ENCODE measurements at regions not wholly inside any gene's neighbourhood (a gene's known extent, or its start where the extent isn't known, plus 50 kb on each side); places are given as distances from the start of the nearest gene placed in this dataset.
"Not testable (repeated sequence)": the region's sequence is repeated elsewhere in the genome, so short reads cannot be mapped to it uniquely, and the experiment has no call there.

DNA sequence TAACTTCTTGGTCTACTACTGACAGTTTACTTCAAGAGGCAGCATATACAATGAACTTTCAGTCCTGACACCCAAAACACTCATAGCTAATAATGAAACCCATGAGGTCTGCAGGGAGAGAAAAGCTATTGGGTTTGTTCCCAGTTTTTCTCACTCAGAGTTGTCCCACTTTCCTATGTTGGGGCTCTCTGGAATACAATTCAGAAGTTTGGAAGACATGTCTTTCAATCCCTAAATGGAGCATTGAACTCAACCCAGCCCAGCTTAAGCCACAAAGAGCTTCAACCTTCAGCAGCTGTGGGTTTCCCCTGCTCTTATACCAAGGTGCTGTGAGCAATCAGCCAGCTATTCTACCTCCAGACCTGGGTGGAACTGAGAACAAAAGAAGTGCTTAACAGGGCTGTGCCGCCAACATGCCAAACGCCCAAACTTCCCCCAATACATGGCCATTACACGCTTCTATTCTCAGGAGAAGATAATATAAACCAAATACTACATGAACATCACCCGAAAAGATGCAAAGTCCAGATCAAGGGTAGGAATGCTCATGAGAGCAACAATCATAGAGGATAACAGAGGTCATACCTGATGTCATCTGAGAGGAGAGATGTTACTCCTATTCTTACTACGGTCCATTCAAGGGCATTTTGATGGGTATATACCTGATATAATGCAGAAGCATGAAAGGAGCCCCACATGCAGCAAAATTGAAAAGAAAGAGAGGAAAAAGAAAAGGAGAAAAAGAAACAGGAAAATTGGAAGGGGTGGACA is 131.2 kb upstream of the TGFBR2 start:
- DNase-seq: no peak

DNA sequence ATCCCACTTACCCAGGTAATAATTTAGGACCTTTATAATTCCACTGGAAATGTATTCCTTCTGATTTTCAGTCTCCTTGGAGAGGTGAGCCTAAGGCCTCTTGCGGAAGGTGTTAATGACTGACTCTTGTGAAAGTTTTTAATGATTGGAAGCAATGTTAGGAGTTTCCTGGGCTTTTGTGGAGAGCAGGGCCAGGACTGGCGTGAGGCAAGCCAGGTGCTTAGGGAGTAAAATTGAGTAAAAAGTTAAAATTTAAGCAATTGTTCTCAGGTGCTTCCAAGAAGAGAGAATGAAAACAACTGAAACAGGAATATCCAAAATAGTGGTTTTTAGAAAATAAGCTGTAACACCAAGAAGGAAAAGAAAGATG is 130.6 kb upstream of the TGFBR2 start:
- DNase-seq: no peak

DNA sequence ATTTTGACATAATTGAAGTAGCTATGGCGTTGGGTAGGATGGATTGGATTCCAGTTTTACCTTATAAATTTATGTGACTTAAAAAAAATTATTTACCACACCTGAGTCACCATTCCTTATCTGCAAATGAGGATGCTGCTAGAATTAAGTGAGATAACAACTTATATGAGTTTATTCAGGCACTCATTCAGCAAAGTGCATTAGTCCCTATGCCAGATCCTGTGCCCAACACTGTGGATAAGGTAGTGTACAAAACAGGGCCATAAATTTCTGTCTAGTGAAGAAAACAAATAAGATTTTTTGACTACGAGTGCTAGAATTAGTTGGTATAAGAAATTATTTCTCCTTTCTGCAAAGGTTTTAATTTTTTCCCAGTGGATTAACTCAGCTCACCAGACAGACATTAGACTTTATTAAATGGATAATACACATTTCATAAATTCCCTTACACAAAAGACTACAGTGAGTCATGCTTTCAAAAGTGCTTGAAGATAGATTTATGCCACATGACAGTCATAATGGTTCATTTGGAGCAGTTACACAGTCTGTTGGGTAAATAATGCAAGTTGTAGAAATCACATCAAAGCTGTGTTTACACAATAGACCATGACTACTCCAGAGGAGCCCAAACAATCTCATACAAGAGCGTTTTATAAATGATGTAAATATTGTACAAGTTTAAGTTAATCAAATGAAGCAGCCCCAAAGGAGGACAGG is 129.9 kb upstream of the TGFBR2 start:
- peak; percentile 44 for DNase-seq

DNA sequence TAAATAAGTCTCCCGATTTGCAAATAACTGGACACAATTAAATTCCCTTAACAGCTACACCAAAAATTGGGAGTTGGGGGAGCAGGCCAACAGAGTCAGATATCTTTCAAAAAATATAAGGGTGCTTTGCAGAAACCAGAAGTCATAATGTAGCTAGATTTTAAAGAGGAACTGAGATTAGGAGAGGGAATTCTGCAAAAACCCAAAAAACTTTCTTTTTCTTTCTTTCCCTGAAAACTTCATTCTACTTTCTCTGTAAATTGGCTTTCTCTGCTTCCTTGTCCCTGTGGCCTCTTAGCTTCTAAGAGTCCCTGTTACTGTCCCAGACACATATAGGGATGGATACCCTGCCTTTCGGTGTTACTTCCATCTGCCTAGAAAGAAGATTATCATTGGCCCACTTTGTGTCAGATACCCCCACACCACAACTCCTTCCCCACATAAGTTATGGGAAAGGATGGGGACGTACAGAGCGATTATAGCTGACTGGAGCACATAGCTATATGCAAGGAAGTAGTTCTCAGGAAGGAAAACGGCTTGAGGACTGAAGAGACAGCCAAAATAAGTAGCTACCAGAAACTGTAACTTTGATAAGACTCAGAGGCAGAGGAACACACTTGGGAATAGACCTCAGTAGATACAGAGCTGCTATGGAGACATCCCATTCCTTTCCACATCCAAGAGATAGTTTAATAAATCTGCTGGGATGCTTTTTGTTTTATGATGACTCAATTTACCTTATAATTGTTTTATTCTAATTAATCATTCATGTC is 129.1 kb upstream of the TGFBR2 start:
- no peak for DNase-seq

DNA sequence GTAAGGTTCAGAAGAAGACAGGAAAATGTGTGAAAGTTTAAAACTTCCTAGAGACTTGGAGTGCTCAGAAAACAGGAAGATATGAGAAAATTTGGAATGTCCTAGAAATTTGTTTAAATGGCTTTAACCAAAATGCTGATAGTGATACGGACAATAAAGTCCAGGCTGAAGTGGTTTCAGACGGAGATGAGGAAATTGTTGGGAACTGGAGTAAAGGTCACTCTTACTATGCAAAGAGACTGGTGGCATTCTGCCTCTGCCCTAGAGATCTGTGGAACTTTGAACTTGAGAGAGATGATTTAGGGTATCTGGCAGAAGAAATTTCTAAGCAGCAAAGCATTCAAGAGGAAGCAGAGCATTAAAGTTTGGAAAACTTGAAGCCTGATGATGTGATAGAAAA is 126.7 kb upstream of the TGFBR2 start:
- DNase-seq: not testable (repeated sequence)

DNA sequence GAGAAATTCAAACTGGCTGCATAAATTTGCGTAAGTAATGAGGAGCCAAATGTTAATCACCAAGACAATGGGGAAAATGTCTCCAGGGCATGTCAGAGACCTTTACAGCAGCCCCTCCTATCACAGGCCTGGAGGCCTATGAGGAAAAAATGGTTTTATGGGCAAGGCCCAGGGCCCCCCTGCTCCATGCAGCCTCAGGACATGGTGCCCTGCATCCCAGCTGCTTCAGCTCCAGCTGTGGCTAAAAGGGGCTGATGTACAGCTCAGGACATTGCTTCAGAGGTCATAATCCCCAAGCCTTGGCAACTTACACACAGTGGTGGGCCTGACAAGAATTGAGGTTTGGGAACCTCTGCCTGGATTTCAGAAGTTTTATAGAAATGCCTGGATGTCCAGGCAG is 126.2 kb upstream of the TGFBR2 start:
- not testable (repeated sequence) for DNase-seq

DNA sequence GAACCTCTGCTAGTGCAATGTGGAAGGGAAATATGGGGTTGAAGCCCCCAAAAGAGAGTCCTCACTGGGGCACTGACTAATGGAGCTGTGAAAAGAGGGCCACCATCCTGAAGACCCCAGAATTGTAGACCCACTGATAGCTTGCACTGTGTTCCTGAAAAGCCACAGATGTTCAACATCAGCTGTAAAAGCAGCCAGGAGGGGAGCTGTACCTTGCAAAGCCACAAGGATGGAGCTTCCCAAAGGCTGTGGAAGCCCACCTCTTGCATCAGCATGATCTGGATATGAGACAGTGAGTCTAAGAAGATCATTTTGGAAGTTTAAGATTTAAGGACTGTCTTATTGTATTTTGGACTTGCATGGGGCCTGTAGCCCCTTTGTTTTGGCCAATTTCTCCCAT is 125.8 kb upstream of the TGFBR2 start:
- no peak for DNase-seq

DNA sequence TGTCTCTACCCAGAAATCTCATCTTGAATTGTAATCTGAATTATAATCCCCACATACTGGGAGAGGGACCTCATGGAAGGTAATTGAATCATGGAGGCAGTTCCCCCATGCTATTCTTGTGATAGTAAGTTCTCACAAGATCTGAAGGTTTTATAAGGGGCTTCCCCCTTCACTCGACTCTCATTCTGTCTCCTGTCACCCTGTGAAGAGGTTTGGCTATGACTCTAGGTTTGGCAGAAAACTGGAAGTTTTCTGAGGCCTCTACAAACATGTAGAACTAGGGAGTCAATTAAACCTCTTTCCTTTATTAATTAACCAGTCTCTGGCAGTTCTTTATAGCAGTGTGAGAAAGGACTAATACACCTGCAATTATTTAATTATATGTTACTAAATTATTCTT is 125.2 kb upstream of the TGFBR2 start:
- no peak for DNase-seq

DNA sequence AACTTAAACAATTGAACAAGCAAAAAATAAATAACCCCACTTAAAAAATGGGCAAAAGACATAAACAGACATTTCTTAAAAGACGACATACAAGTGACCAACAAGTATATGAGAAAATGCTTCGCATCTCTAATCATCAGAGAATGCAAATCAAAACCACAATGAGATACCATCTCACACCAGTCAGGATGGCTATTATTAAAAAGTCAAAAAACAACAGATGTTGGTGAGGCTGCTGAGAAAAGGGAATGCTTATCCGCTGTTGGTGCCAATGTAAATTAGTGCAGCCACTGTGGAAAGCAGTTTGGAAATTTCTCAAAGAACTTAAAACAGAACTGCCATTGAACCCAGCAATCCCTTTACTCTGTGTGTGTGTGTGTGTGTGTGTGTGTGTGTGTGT is 122.2 kb upstream of the TGFBR2 start:
- peak; percentile 36 for DNase-seq

DNA sequence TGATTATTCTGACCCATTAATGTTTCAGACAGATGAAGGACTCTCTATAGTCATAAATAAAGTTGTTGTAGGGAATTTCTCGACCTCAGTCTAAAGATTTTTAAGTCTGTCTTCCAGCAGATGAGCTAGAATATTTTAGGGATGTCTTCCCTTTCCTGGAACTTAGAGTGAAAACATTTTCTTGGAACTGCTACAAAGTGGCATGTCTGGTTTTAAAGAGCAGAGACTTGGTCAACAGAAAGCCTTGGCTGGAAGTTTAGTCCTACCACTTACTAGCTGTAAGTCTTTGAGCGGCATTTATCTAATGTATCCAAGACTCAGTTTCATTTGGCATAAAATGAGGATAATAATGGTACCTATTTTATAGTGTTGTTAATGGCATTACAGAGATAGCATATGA is 120.0 kb upstream of the TGFBR2 start:
- DNase-seq: no peak

DNA sequence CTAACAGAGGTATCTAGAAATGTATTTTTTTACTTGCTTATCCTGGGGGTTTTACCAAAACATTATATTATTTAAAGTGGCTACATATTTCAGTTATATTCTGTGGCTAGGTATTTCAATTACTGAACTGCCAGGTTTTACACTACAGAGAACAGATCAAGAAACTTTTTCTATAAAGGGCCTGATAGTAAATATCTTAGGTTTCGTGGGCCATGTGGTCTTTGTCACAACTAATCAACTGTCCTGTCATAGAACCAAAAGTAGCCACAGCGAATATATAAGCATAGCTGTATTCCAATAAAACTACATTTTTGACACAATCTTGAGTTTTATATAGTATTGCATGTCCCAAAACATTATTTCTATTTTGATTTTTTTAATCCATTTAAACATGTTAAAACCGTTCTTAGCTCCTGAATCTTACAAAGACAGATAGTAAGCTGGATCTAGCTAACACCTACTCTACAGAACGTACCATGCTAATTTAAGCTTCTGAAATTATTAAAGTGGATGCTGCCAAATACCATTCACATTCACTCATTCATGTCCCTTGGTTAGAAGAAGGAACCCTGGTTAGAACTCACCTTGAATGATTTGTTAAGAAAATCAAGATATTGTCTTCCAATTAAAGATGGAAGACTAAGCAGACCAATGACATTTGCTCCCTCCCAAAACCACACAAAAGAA is 118.2 kb upstream of the TGFBR2 start:
- DNase-seq: no peak

DNA sequence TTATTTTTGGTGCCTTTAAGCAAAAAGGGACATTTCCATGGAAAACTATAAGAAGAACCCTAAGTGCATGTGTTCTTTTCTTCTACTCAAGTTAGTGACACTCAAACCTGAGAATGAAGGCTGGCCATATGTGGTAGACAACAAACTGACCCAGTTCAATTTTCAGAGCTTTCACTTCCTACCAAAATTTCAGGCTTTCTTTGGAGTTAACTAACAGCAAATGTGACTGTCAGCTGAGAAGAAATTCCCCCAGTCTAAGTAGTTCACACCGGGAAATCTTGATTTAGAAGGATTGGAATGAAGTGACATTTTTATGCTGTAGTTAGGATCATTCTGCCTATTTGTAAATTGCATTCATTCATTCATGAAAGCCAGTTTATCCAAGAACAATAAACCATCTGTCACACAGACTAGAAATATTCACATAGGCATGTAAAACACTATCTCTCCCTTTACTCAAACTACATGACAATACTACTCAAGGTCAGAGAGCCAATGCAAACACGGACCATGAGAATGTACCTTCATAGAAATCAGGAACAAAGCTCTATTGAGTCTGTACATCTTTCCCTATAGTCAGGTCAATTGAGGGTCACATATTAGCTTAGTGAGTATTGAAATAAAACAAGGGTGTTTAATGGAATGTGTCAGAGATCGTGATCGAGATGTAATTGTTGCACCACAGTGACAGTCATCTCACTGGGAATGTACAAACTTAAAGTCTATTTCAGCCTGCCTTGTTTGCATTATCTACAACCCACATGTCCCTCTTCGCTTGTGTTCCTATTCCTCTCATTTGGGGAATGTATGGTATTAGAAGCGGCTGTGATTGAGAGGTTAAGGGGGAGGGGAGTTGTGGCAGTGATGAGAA is 113.8 kb upstream of the TGFBR2 start:
- peak; percentile 80 for DNase-seq

DNA sequence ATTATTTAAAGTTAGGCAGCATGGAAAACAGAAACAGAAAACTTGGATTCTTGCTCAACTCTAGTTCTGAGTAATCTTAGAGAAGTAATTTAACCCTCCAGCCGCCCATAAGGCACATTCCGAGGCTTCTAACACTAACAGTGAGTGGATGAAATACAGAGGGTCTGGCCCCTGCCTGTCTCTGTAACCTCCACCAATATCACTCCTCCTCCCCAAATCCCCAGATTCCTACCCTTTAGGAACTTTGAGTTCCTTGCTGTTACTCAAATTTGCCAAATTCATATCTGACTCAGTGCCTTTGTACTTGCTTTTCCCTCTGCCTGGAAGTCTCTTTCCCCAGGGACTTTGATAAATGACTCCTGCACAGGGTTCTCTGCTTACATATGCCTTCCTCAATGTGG is 112.5 kb upstream of the TGFBR2 start:
- peak; percentile 90 for DNase-seq

DNA sequence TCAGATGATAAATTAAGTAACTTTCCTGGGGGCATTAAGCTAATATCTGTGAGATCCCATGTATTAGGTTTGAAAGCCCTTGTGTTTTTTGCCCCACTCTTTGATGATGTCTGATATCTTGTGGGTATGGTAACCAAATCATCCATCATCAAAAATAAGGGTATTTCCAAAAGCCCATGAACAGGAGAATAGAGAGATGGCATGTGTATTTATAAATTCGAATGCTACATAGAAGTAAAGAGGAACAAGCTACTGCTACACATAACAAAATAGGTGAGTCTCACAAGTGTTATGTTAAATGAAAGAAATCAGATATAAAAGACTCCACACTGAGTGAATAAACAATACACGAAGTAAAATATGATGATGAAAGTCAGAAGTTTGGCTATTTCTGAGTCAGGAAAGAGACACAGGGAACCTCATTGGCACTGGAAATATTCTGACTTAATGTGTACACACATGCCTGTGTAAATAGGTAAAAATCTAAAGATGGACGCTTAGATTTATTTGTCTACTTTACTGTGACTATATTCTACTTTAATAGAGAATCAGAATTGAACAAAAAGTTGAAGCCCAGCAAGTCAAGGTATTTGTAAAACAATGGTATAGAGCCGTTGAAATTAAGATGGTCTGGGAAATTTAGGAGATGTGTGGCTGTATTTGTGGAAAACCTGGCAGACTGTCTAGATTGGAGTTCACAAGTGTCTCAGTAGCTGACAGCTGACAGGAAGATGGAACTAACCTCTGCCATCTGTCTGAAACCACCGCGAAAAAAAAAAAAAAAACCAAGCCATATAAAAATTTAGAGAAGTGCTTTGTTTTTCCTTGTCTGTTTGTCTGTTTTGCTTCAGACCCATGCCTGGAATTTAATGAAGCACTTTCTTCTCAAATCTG is 111.0 kb upstream of the TGFBR2 start:
- no peak for DNase-seq

DNA sequence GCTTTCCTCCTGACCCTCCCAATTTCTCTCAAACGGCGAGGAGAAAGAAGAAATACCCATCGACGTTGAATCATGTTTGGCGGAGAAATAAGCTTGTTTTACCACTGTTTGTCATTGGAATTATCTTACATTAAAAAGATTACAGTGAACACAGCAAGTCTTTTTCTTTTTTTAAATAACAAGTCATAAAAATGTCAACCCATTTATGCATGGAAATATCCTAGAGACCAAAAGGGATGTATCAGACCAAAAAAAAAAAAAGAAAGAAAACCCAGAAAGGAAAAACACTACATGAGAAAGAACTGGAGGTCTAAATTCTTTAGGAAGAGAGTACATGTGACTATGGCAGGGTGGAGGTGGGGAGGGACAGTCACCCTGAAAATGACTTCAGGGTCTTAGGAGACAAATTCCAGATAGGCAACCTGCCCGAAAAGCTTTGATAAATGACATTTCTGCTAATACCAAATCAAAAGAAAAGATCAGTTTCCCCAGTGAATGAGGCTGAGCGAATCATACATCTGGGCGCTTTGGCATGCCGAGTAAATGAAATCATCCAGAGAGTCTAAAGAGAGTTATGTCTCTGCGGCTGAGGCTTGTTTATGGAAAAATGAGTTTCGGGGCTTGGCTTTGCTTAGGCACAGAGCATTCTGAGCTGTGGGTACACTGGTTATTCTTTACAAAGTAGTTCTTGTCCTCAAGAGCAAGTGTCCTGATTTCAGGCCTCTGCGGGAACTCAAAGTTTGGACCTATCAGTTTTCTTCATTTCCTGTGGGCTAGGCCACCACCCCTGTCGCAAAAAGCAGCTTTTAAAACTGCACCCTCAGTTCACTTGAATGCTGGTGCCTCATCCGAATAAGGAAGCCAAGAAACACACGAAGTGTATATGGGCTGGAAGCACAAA is 110.1 kb upstream of the TGFBR2 start:
- DNase-seq: peak; percentile 85

DNA sequence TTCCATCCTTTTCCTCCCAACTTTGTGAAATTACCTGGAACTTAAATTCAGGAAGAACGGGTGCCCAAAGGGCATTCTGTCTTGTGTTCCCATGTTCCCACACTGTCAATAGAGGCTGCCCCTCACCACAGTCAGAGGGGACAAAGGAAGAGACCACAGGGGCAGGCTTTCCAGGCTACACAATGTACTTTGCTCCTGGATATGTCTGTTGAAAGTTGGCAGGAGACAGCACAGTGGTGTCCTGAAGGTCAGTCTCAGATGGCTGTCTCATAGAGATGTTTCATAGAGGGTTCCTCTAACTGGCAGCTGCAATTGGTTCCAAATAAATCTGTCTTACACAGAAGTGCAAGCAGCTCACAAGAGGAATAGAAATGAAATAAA is 107.8 kb upstream of the TGFBR2 start:
- DNase-seq: no peak

DNA sequence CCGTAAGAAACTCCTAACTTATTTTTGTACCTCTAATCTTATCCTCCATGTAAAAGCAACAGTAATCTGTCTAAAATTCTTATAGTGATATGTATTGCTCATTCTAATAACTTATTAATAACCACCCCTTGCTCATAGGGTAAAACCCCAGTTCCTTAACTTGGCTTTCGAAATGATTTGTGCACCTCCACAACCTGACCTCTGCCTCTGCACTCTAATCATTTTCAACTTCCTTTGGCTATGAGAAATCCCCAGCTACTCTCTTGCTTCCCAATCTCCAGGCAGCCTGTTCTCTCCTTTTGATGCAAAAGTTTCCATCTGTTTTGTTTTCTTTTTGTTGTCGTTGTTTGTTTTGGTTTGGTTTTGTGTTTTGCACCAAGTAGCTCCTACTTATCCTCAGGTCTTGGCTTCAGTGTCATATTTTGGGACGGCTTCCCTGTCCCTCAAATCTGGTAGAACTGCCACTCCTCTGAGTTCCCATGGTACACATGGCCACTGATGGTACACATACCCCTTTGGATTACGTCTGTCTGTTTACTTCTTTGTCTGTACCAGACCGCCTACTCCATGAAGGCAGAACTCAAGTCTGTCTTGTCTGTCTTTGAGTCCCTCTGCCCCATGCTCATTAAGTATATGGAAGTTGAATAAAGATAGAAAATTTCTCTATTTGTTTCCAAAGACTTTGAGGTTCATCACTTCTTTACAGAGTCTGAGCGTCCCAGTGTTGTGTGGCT is 105.6 kb upstream of the TGFBR2 start:
- no peak for DNase-seq

DNA sequence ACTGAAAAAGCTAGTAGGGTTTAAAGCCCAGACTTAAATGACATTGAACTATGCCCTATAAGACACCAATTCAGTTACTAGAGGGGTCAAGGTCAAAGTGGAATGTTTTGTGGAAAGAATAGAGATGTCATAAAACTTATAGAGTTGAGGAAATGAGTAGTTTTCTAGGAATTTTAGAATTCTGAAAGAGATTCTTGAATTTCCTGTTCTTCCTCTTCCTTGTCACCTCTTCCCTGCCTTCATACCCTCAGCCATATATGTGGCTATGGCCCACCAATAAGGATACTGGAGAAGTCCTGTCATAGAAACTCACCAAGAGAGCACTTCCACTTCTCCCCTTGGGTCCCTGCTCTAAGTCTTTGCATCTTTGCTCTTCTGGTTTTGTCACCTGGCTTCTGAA is 104.9 kb upstream of the TGFBR2 start:
- DNase-seq: no peak

DNA sequence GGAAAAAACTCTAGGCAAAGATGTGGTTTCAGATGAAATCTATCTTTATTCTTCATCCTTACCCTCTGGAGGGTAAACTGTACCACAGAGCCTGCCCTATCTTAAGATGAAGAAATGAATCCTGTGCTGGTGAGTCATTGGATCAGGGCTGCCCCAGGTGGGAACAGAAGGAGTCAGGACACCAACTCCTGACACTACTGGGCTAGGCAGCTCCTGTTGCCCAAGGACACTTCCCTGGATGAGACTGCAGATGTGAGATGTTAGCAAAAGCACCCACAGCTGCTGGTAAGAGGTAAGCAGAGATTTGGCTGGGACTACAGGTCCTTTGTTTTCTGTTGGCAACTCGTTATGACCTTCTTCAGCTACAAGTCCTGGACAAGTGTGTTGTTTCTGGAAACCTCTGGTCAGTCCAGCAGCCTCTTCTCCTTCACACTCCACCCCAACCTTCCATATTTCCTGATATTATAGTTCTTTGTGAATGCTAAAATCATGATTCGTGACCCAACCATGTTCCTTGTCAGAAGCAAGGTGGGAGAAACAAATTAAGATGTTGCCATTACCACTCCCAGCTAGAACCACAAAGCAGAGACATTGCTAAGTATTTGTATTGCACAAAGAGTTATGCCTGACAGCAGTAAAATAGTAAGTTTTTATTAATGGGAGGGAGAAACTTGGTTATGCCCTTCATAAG is 104.2 kb upstream of the TGFBR2 start:
- DNase-seq: no peak
